PC-9 (cell line): ENCODE measurements at regions not wholly inside any gene's neighbourhood (a gene's known extent, or its start where the extent isn't known, plus 50 kb on each side); places are given as distances from the start of the nearest gene placed in this dataset.

Experiments
- BruUV-seq: library from RNA; stranded (reverse); fragments of 400-500 nt; replicated peaks from 2 replicates; lab custom pipeline; 2021; lab: Mats Ljungman, UMichigan
- CTCF ChIA-PET: fragments of 300-600 bp; sonication (Branson Sonifier 250); formaldehyde crosslinking; loops from one replicate; lab custom pipeline; 2022; ENCODE audit warnings: antibody characterized with exemption; lab: Charles Lee
- POLR2A ChIA-PET: fragments of 300-600 bp; sonication (Branson Sonifier 250); formaldehyde crosslinking; loops from one replicate; lab custom pipeline; 2022; ENCODE audit warnings: antibody characterized with exemption; ENCODE audit not compliant: unreplicated experiment; lab: Charles Lee
- DNase-seq, 2 experiments: peaks; one replicate each; pipeline versions ENCODE4 v3.0.0 to v3.0.0-alpha.2; 2015 to 2022; ENCODE audit warnings: mixed read lengths in 1 of 2
- H2AFZ ChIP-seq: fragments of 200-600 bp; sonication (generic); 2 replicates; pipeline ENCODE4 v1.8.1; 2017; ENCODE audit warnings: antibody characterized with exemption
- H3F3A ChIP-seq: fragments of 200-600 bp; sonication (generic); 2 replicates; pipeline ENCODE4 v1.8.1; 2017; ENCODE audit warnings: antibody characterized with exemption, mild to moderate bottlenecking, low read depth; ENCODE audit not compliant: insufficient read depth
- H3K27ac ChIP-seq: fragments of 200-600 bp; sonication (generic); 2 replicates; pipeline ENCODE4 v1.6.1; 2016; ENCODE audit warnings: mixed run types
- H3K27me3 ChIP-seq: fragments of 200-600 bp; sonication (generic); 2 replicates; pipeline ENCODE4 v1.6.1; 2016; ENCODE audit warnings: low read depth, mixed run types; ENCODE audit not compliant: insufficient read depth
- H3K36me3 ChIP-seq: fragments of 200-600 bp; sonication (generic); 2 replicates; pipeline ENCODE4 v1.6.1; 2016; ENCODE audit warnings: low read depth, mixed run types
- H3K4me1 ChIP-seq: fragments of 200-600 bp; sonication (generic); replicated peaks from 2 replicates; pipeline ENCODE4 v1.6.1; 2016; ENCODE audit warnings: mixed run types; ENCODE audit not compliant: insufficient read depth
- H3K4me2 ChIP-seq: fragments of 200-600 bp; sonication (generic); 2 replicates; pipeline ENCODE4 v1.6.1; 2017; ENCODE audit warnings: mixed run types
- H3K4me3 ChIP-seq: fragments of 200-600 bp; sonication (generic); 2 replicates; pipeline ENCODE4 v1.6.1; 2016; ENCODE audit warnings: mixed run types
- H3K79me2 ChIP-seq: fragments of 200-600 bp; sonication (generic); 2 replicates; pipeline ENCODE4 v1.6.1; 2017; ENCODE audit warnings: low read depth, mixed run types
- H3K9me2 ChIP-seq: fragments of 200-600 bp; sonication (generic); 2 replicates; pipeline ENCODE4 v1.8.1; 2017; ENCODE audit warnings: mild to moderate bottlenecking; ENCODE audit not compliant: insufficient read depth
- H3K9me3 ChIP-seq: fragments of 200-600 bp; sonication (generic); 2 replicates; pipeline ENCODE4 v1.8.1; 2016; ENCODE audit warnings: low read depth; ENCODE audit not compliant: insufficient read depth
- H4K20me1 ChIP-seq: fragments of 200-600 bp; sonication (generic); 2 replicates; pipeline ENCODE4 v1.8.1; 2017; ENCODE audit not compliant: insufficient read depth
- CTCF ChIP-seq: fragments of 200-600 bp; sonication (generic); conservative IDR thresholded peaks from 2 replicates; pipeline ENCODE4 v1.6.1; 2017; ENCODE audit warnings: mixed run types, antibody characterized with exemption, mild to moderate bottlenecking, moderate library complexity
- EZH2 ChIP-seq: fragments of 200-600 bp; sonication (generic); IDR thresholded peaks from 2 replicates; pipeline ENCODE4 v1.8.0; 2017; ENCODE audit warnings: antibody characterized with exemption, low read depth
- intact Hi-C: fragments of 100-400 bp; cut with micrococcal nuclease; formaldehyde crosslinking; loops from one replicate; pipeline ENCODE4 v1.10.0; 2022; ENCODE audit not compliant: unreplicated experiment

- peaks cover 35% of the 10 kb centered on the region for H3K9me3 ChIP-seq
- POLR2A ChIA-PET: interaction anchor here (0.6 kb wide), 1 partner anchor 12 kb away, joined by 8 read pairs; no protein-coding TSS in a partner anchor
- intact Hi-C loops: no loop called here
- no peak overlapping the region for H3K4me3 ChIP-seq
- no peaks in the 10 kb centered on the region for H3K36me3 ChIP-seq
- no peak for TF ChIP-seq CTCF
- no peak for TF ChIP-seq EZH2
- H3K79me2 ChIP-seq: no peaks in the 10 kb centered on the region
- H3F3A ChIP-seq: no peaks in the 10 kb centered on the region
- no peaks in the 10 kb centered on the region; the same call in 1 of the 2 replicates for H3K9me2 ChIP-seq
- no peaks in the 10 kb centered on the region for H4K20me1 ChIP-seq
- H3K27ac ChIP-seq: no peak overlapping the region
- BruUV-seq: no TSS peak
- CTCF ChIA-PET: no interaction called here
- no peak overlapping the region for H3K4me2 ChIP-seq
- H3K4me1 ChIP-seq: no peaks in the 10 kb centered on the region
- DNase-seq: no peak
- no peak overlapping the region for H2AFZ ChIP-seq
- no peaks in the 10 kb centered on the region for H3K27me3 ChIP-seq
Observed at GRCh38 chr7:16106869-16107268, 314.5 kb downstream of the CRPPA start.

- Histone ChIP-seq H3K4me1 (no peaks in the 10 kb centered on the region), H3K4me2 (no peak overlapping the region), H2AFZ (no peak overlapping the region), H3K9me2 (no peaks in the 10 kb centered on the region; the same call in 1 of the 2 replicates), H3K36me3 (no peaks in the 10 kb centered on the region), H3F3A (no peaks in the 10 kb centered on the region), H3K4me3 (no peak overlapping the region), H3K79me2 (no peaks in the 10 kb centered on the region), H3K27me3 (no peaks in the 10 kb centered on the region), H3K9me3 (peaks cover 35% of the 10 kb centered on the region), H3K27ac (no peak overlapping the region), H4K20me1 (no peaks in the 10 kb centered on the region)
- intact Hi-C loops: no loop called here
- no peak for DNase-seq
- TF ChIP-seq EZH2 (no peak), CTCF (no peak)
- BruUV-seq: no TSS peak
- POLR2A ChIA-PET: no interaction called here
- CTCF ChIA-PET: no interaction called here
Observed at GRCh38 chr7:16106300-16106699, 315.0 kb downstream of the CRPPA start.

- H2AFZ ChIP-seq: no peak overlapping the region
- H3K4me3 ChIP-seq: no peak overlapping the region
- no peaks in the 10 kb centered on the region for H3F3A ChIP-seq
- no peaks in the 10 kb centered on the region for H3K36me3 ChIP-seq
- no TSS peak for BruUV-seq
- ChIA-PET POLR2A (no interaction called here), CTCF (no interaction called here)
- no peak overlapping the region for H3K4me2 ChIP-seq
- H3K27ac ChIP-seq: no peak overlapping the region
- no peaks in the 10 kb centered on the region for H3K9me2 ChIP-seq
- no peaks in the 10 kb centered on the region for H3K27me3 ChIP-seq
- no peak for DNase-seq
- no peaks in the 10 kb centered on the region for H3K79me2 ChIP-seq
- TF ChIP-seq CTCF (no peak), EZH2 (no peak)
- H3K4me1 ChIP-seq: peaks cover 7% of the 10 kb centered on the region
- H3K9me3 ChIP-seq: no peaks in the 10 kb centered on the region
- H4K20me1 ChIP-seq: no peaks in the 10 kb centered on the region
- intact Hi-C loops: no loop called here
Observed at GRCh38 chr7:16099302-16099849, 322.0 kb downstream of the CRPPA start.
